Right hindlimb (tissue), 1 donor: ENCODE measurements at regions not wholly inside any gene's neighbourhood (a gene's known extent, or its start where the extent isn't known, plus 50 kb on each side); places are given as distances from the start of the nearest gene placed in this dataset.
"Not testable (repeated sequence)": the region's sequence is repeated elsewhere in the genome, so short reads cannot be mapped to it uniquely, and the experiment has no call there.

Experiments used
- DNase-seq: peaks from one replicate; pipeline ENCODE4 v3.0.0-alpha.2; 2018

GRCh38 chrX:125089761-125090445, 229.8 kb upstream of the TEX13C start:
- no peak for DNase-seq

GRCh38 chrX:125093852-125094251, 225.8 kb upstream of the TEX13C start:
- no peak for DNase-seq

DNA sequence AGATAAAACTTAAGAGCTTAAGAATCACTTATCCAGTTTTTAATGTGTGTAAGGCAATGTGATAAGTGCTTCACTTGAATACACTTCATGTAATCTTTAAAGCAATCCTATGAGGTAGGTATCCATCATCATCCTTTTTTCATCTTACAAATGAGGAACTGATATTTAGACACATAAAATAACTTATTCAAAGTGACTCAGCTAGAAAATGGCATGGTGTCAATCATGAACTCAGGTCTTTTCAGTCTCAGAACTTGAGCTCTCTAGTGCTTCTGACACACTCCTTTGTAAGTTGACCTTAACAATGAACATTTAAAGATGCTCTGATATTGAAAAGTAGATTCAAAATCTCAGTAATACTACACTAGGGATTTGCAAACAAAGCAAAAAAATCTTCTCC, 224.8 kb upstream of the TEX13C start:
- DNase-seq, result no peak

DNA sequence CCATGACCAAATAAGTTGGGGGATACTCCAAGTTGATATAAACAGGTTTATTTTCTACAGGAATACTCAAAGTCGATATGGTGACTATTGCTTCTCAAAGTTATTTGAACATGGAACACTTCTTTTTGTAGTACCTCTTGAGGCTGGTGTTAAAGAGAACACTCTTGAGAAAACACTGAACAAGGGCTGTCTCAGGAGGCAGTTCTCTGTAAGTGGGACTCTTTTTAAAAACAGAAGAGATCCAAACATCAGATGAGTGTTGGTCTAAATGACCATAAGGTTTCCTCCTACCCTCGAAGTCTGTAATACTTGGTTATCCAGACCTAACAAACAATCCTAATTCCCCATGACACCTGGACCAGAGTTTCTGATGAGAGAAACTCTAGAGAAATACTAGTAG, 223.2 kb upstream of the TEX13C start:
- DNase-seq, result no peak

- DNase-seq, result no peak
These were observed 222.8 kb upstream of the TEX13C start for GRCh38 chrX:125096870-125097269.

GRCh38 chrX:125101971-125102755, 217.5 kb upstream of the TEX13C start:
- DNase-seq, result no peak

DNA sequence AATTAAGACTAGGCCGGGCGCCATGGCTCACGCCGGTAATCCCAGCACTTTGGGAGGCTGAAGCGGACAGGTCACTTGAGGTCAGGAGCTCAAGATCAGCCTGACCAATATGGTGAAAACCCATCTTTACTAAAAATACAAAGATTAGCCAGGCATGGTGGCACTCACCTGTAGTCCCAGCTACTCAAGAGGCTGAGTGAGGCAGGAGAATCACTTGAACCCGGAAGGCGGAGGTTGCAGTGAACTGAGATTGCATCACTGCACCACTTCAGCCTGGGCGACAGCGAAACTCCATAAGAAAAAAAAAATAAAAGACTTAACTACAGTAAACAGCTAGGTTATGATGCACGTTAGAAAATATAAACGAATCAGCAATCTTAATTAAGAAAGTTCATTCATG, 216.0 kb upstream of the TEX13C start:
- DNase-seq, result no peak

GRCh38 chrX:125108921-125109320, 210.8 kb upstream of the TEX13C start:
- no peak for DNase-seq

- no peak for DNase-seq
These were observed 188.5 kb upstream of the TEX13C start for GRCh38 chrX:125131164-125131563.

DNA sequence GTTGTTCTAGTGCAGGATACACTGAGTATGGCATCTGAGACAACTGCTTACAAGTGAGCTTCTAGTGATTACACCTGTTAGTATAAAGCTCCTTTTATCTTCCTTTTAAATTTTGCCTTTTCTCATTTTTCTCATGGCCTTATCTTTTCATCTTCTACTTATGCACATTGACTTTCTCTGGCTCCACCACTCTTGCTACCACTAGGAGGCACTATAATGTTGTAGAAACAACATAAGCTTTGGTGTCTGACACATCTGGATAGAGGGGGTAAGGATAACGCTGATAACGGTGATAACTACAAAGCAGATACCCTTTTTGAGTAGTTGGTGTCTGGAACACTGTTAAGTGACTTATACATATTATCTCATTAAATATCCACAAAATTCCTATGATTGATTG, 187.4 kb upstream of the TEX13C start:
- DNase-seq, result no peak

- DNase-seq, result no peak
These were observed 182.2 kb upstream of the TEX13C start for GRCh38 chrX:125137521-125137920.

DNA sequence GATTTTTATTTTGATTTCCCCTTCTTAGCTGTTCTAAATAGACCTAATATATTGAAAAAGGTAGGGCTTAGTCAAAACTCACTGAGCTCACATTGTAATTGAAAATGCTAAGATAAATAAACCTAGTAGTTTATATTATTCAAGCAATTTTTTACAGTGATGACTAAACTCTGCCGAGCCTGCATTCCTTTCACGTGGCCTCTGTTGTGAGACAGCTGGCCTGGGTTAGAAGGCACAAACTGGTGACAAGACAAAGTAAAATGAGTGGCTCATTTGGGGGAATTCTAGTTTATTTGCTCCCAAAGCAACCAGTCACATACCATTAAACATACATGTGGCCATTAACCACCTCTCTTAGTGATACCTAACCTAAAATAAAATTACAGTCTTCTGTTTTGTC, 169.4 kb upstream of the TEX13C start:
- no peak for DNase-seq

GRCh38 chrX:125151146-125151545, 168.5 kb upstream of the TEX13C start:
- DNase-seq, result no peak

DNA sequence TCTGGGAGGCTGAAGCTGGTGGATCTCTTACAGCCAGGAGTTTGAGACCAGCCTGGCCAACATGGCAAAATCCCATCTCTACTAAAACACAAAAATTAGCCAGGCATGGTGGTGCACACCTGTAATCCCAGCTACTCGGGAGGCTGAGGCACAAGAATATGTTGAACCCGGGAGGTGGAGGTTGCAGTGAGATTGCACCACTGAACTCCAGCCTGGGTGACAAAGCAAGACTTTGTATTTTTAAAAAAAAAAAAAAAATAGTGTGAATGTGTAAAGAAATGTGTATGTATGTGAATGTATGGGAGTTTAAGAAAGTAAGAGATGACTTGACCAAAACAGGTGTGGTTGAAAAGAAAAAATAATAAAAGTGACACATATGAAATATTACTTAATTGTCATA, 167.7 kb upstream of the TEX13C start:
- DNase-seq, result no peak

DNA sequence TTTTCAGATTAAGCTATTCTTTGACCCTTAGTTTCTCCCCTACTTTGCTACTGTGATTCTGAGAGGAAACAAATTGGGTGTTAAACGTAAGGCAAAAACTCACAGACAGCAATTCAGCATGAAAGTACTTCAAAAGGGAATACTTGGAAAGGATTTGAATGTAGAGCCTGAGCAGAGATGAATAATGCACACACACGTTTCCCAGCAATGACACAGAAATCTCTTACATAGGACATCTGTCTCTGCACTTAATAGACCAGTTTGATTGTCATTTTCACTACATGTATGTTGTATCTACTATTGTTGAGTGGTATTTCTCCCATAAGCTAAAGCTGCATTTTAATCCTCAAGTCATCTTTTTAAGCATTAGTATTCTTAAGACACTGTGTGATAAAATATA, 166.1 kb upstream of the TEX13C start:
- DNase-seq, result no peak

DNA sequence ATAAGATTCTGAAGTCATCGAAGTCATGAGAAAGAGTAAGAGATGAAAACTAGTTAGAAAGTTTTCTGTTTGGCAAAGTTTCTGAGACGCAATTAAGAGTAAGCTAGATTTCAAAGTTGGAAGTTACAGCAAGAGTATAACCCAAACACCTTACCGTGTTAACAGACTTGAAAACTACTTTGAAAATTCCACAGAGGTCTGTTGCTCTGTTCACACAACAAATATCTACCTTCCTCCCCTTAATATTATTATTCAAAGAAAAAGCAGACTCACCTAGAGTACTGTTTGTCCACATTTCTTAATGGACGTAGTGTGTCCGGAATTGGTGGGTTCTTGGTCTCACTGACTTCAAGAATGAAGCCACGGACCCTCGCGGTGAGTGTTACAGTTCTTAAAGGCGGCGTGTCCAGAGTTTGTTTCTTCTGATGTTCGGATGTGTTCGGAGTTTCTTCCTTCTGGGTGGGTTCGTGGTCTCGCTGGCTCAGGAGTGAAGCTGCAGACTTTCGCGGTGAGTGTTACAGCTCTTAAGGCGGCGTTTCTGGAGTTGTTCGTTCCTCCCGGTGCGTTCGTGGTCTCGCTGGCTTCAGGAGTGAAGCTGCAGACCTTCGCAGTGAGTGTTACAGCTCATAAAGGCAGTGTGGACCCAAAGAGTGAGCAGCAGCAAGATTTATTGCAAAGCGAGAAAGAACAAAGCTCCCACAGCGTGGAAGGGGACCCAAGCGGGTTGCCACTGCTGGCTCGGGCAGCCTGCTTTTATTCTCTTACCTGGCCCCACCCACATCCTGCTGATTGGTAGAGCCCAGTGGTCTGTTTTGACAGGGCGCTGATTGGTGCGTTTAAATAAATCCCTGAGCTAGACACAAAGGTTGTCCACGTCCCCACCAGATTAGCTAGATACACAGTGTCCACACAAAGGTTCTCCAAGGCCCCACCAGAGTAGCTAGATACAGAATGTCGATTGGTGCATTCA, 165.1 kb upstream of the TEX13C start:
- not testable (repeated sequence) for DNase-seq

DNA sequence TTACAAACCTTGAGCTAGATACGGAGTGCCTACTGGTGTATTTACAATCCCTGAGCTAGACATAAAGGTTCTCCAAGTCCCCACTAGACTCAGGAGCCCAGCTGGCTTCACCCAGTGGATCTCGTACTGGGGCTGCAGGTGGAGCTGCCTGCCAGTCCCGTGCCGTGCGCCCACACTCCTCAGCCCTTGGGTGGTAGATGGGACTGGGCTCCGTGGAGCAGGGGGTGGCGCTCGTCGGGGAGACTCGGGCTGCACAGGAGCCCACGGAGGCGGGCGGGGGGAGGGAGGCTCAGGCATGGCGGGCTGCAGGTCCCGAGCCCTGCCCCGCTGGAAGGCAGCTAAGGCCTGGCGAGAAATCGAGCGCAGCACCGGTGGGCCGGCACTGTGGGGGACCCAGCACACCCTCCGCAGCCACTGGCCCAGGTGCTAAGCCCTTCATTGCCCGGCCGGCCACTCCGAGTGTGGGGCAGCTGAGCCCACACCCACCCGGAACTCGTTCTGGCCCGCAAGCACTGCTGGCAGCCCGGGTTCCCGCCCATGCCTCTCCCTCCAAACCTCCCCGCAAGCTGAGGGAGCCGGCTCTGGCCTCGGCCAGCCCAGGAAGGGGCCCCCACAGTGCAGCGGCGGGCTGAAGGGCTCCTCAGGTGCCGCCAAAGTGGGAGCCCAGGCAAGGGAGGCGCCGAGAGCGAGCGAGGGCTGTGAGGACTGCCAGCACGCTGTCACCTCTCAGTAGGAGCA, 164.2 kb upstream of the TEX13C start:
- not testable (repeated sequence) for DNase-seq

- no peak for DNase-seq
These were observed 149.2 kb upstream of the TEX13C start for GRCh38 chrX:125170459-125170858.

DNA sequence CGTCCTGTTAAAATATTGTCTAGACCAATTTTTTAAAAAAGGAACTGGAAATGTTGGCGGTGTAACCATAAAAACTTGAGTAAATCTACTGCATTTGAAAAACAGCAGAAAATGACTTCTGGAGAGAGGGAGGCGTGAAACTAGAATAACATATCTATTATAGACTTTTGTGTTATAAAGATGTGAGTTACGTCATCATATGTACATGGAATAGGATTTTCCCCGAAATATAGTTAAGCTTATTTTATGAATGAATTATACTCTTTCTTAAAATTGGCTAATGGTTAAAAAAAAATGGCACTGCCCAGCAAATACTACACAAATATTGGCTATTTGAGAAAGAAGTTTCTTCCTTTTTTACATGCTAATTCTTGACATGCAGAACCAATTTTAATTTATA, 147.1 kb upstream of the TEX13C start:
- no peak for DNase-seq

- DNase-seq, result no peak
These were observed 143.6 kb upstream of the TEX13C start for GRCh38 chrX:125175991-125176584.

- no peak for DNase-seq
These were observed 125.8 kb upstream of the TEX13C start for GRCh38 chrX:125193921-125194320.

DNA sequence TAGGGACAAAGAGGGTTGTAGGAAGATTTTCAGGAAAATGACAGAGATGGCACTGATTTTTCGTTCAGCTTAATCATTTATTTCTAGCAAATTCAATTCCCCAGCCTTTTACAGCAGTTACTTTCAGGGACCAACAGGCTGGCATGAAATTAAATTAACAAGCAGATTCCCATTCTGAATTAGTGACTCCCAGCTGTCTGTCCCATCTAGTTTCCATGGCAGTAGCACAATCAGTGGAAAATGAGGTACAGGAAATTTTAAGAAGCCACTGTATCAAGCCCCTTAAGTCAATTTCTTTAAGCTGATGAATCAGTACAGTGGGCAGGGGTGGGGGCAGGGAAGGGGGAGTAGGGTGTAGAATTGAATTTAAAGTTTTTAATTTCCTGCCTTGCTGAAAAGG, 121.1 kb upstream of the TEX13C start:
- DNase-seq, result no peak
